ENCODE measurements at regions not wholly inside any gene's neighbourhood (a gene's known extent, or its start where the extent isn't known, plus 50 kb on each side); places are given as distances from the start of the nearest gene placed in this dataset.

- WGBS: 52% methylated on average over 1 of the region's 1 CpG
- TF ChIP-seq YY1 (IDR thresholded peaks at IDR 0.05) (no peak), SP1 (IDR thresholded peaks at IDR 0.05) (no peak), HNF4G (IDR thresholded peaks at IDR 0.05) (no peak), RXRA (IDR thresholded peaks at IDR 0.05) (no peak), EGR1 (IDR thresholded peaks at IDR 0.05; ENCODE audit: low read depth in 2 of 2) (no peak), JUND (IDR thresholded peaks at IDR 0.05) (no peak), ATF3 (IDR thresholded peaks at IDR 0.05) (no peak), MAX (IDR thresholded peaks at IDR 0.05) (no peak), REST (IDR thresholded peaks at IDR 0.05) (no peak), HNF4A (conservative IDR thresholded peaks at IDR 0.05) (no peak), GABPA (IDR thresholded peaks at IDR 0.05 in 1 of 2, conservative IDR thresholded peaks at IDR 0.05 in 1 of 2) (no peak), RAD21 (IDR thresholded peaks at IDR 0.05) (no peak), FOXA2 (IDR thresholded peaks at IDR 0.05) (no peak), NR2F2 (IDR thresholded peaks at IDR 0.05) (no peak), ZBTB33 (IDR thresholded peaks at IDR 0.05) (no peak), FOXA1 (IDR thresholded peaks at IDR 0.05) (no peak), CTCF (IDR thresholded peaks at IDR 0.05; ENCODE audit: low read depth, low read length, missing input control) (no peak), TAF1 (conservative IDR thresholded peaks at IDR 0.05) (no peak)
- no peak for DNase-seq (ENCODE audit: low spot score)
Measured at GRCh38 chr11:97143463-97143862, 753.6 kb downstream of the JRKL start.

More at GRCh38 chr11:97143463-97143862, 753.6 kb downstream of the JRKL start:
- Histone ChIP-seq H3K9me3 (ENCODE audit: control insufficient read depth in 4 of 4, low read length in 3 of 4) (peaks cover 0 to 3% (median 0%) of the 10 kb centered on the region in 4 donors), H3K27ac (ENCODE audit: low read depth in 1 of 2, low read length in 2 of 2) (no peak overlapping the region), H3K27me3 (ENCODE audit: control insufficient read depth in 4 of 4, insufficient read depth in 4 of 4, low read length in 3 of 4) (no peaks in the 10 kb centered on the region), H3K4me3 (ENCODE audit: low read depth in 1 of 3, low read length in 3 of 3) (no peak overlapping the region), H3K4me1 (ENCODE audit: control insufficient read depth in 4 of 4, insufficient read depth in 4 of 4, low read length in 3 of 4) (no peaks in the 10 kb centered on the region), H3K9ac (ENCODE audit: low read depth in 1 of 2, low read length in 2 of 2) (no peak overlapping the region), H3K36me3 (ENCODE audit: control insufficient read depth in 4 of 4, insufficient read depth in 3 of 4, low read depth in 1 of 4, low read length in 3 of 4) (no peaks in the 10 kb centered on the region)
